Skin of body (tissue), 1 donor: ENCODE measurements at regions not wholly inside any gene's neighbourhood (a gene's known extent, or its start where the extent isn't known, plus 50 kb on each side); places are given as distances from the start of the nearest gene placed in this dataset.
"Not testable (repeated sequence)": the region's sequence is repeated elsewhere in the genome, so short reads cannot be mapped to it uniquely, and the experiment has no call there.

Experiments used
- DNase-seq: peaks from one replicate; lab custom pipeline; 2025; lab: John Stamatoyannopoulos, UW

DNA sequence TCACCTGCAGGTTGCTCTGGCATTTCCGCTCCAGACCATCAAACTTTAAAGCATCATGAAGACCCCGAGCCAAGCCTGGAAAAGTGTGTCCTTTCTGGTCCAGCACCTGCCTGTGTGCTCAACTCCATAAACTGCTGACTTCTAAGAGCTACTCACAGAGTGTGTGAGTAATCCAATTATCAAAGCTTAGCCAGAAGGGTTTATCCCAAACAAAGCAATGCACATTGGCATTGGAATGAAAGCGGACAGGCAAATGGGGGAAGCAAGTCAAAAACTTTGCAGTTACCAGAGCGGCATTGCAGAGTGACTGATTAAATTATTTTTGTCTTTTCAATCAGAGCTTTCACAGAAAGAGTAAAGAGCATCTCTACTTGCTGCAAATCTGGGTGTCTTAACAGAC, 1262.4 kb upstream of the SEL1L start:
- DNase-seq = no peak

- DNase-seq = no peak
These were observed 1264.6 kb upstream of the SEL1L start for GRCh38 chr14:82798276-82798675.

DNA sequence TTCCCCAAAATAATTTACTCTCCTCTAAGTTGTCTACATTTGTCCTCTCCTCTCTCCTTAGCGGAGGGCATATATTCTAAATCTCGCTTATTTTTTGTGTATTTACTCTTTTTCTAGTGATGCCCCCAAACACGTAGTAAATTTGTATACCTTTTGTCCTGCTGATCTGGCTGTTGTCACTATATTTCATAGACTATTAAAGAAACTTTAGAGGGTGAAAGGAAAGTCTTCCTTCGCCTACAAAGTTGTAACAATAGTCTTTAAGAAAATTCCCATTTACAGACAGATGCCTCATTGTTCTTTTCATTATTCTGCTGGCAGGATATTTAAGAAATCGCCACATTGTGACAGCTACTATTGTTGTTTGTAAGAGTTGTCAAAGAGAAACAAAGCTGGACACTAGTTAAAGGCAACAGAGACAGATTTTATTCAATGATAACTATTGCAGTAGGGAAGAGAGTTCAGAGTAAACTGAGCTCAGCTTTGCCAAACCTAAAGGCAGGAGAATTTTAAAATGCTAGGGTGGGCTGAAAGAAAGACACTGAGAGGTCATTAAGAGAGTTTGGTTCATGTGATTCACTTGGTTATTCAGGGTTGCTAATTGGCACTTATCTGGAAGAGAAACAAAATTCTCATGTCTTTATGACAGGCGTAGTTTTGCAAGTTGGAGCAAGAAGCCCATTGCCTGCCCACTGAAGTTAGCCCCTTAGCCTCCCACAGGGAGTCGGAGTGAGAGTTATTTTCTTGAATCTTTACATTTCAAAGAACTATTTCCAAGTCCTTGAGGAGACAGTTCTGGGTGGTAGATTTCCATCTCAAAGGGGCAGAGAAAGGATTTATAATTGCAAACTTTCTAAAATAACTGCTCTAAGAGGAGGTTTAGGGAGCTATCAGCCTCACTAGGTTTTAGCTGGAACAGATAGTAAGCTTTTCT, 1272.5 kb upstream of the SEL1L start:
- DNase-seq = no peak

- DNase-seq = no peak
These were observed 1277.6 kb upstream of the SEL1L start for GRCh38 chr14:82811246-82811645.

- not testable (repeated sequence) for DNase-seq
These were observed 1280.7 kb upstream of the SEL1L start for GRCh38 chr14:82814339-82814738.

- no peak for DNase-seq
These were observed 1296.9 kb upstream of the SEL1L start for GRCh38 chr14:82830596-82830995.

GRCh38 chr14:82836256-82836950, 1302.8 kb upstream of the SEL1L start:
- no peak for DNase-seq

DNA sequence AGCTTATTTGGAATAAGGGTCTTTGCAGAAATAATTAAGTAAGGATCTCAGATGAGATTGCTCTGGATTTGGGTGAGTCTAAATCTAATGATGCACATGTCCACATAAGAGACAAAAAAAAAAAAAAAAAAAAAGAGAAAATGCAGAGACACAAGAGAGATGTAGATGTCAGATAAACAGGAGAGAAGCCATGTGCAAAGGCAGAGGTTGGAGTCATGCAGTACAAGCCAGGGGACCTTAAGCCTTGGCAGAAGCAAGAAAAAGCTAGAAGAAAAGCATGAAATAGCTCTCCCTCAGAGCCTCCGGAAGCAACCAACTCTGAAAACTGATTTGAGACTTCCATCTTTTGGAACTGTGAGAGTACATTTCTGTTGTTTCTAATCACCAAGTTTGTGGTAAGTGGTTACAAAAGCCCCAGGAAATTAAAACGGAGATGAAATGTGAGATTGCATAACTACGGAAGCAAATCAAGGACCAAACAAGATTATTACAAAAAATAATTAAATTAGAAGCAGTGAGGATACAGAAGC, 1304.0 kb upstream of the SEL1L start:
- DNase-seq = no peak

GRCh38 chr14:82850576-82850975, 1316.9 kb upstream of the SEL1L start:
- DNase-seq = no peak

- no peak for DNase-seq
These were observed 1320.5 kb upstream of the SEL1L start for GRCh38 chr14:82854131-82854530.

DNA sequence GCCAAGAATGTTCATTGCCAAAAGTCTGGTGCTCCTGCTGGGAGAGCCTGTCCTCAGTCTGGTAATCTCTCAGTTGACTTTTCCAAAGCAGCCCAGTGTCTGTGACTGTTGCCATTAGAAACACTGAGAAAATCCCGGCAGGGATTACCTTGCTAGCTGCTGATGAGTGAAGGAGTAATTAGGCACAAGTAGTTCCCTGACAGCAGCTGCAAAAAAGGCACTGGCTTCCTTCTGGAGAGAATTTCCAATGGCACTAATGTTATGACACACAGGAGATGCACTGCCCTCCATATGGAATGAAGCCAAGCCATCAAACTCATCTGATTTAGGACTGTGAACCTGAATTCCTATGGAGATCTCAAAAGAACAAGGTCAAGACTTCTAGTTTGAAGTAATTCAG, 1321.2 kb upstream of the SEL1L start:
- DNase-seq = no peak

GRCh38 chr14:82855912-82856391, 1322.3 kb upstream of the SEL1L start:
- DNase-seq = peak; percentile 79

DNA sequence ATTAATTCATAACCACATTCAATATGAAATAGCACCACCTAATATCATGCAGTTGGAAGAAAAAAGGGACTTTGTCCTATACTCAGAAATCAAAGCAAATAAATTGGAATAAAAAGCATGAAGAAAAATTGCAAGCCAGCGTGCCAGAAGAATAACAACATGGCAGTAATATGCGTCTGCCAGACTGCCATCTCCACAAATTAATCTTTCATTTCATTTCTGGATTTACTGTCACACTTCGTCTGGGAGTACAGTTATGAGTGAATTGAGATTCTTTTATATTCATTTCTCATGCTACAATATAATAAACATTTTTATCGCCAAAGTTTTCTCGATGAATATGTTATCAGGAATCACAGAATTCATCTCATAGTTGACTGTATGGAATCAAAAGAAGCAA, 1327.7 kb upstream of the SEL1L start:
- DNase-seq = no peak

DNA sequence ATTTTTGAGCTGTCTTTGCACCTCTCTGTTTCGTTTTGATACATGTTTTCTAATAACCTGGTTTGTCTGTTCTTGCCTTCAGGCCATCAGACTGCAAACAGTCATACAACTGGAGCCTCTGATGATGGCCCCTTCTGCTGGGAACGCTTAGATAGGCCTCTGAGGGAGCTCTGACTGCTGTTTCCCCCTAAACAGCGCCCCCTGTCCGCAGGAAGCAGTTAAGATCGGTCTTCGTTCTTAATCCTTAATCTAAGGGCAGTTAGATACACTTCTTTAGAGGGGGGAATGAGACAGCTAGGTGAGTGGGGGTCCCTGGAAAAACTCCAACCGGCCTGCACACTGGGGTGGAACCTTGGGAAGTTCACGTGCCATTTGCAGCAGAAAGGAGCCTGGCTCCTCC, 1338.8 kb upstream of the SEL1L start:
- no peak for DNase-seq

DNA sequence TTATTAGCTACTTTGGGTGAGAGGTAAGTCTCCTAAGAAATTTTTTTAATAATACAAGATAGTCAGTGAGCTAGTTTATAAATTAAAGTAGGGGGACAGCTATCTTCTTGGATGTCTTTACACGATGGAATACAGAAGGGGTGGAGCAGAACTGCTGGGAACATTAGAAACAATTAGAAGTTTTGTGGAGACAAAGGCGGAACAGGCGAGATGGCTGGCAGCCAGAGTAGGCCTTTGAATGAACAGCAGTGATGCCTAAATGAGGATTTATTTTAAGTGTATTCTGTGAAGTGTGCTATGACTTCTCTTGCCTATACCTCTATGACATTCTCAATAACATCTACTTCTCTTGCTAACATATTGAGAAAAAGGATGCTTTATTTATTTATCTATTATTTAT, 1345.3 kb upstream of the SEL1L start:
- no peak for DNase-seq

DNA sequence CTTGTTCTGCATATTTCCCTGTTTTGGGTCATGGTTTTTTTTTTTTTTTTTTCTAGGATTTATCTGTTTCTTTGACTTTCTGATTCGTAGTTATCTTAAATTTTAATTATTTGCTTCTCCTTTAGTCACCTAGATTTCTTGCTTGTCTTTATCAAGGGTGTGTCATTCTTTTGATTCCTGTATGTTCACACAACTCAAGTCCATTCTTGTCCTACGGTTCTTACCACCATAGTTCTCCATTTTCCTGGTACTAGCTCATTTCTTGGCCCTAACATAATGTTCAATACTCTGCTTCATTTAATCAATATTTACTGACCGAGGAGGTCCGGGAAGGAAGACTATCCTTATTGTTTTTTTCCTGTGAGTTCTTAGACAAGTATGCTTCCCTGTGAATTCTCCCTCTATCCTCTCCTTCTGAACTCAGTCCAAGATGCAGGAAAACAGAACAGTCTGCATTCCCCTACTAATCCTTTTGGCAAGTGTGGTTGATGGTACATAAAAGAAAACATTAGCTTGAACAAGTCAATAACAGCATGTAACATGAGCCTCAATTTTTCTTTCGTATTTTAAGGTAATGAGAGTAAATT, 1346.4 kb upstream of the SEL1L start:
- no peak for DNase-seq

DNA sequence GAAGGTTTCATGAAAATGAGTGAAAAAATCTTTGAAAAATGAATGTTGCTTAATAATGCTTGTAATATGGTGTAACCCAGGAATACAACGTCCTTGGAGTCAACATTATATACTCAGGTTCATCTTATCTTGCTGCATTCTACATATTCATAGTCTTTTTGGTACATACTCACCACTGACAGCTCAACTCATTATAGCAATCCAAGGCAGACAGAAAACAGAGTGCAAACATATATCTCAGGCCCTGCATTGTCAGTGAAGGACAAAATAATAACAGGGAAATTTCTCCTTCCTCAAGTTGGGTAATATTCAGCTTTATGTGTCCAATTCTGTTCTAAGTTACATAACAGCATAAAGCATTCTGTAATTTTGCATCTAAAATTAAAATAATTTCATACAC, 1353.0 kb upstream of the SEL1L start:
- DNase-seq = no peak

DNA sequence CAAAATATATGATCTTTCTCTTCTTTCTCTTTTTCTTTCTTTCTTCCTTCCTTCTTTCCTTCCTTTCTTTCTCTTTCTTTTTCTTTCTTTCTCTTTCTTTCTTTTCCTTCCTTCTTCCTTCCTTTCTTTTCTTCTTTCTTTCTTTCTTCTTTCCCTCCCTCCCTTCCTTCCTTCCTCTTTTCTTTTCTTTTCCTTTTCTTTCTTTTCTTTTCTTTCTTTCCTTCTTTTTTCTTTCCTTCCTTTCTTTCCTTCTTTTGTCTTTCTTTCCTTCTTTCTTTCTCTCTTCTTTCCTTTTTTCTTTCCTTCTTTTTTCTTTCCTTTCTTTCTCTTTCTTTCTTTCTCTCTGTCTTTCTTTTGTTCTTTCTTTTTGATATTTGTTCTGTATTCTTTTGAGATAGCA, 1356.0 kb upstream of the SEL1L start:
- DNase-seq = no peak

GRCh38 chr14:82896476-82896875, 1362.8 kb upstream of the SEL1L start:
- DNase-seq = no peak

GRCh38 chr14:82897469-82898308, 1364.0 kb upstream of the SEL1L start:
- no peak for DNase-seq

- no peak for DNase-seq
These were observed 1372.1 kb upstream of the SEL1L start for GRCh38 chr14:82905762-82906161.
